HG02642 (cell line): ENCODE measurements at regions not wholly inside any gene's neighbourhood (a gene's known extent, or its start where the extent isn't known, plus 50 kb on each side); places are given as distances from the start of the nearest gene placed in this dataset.

ENCODE experiments used
- ATAC-seq: cut with Tn5 transposase; IDR thresholded peaks from one replicate; pipeline ENCODE4 v1.9.1; 2021; ENCODE audit warnings: mild to moderate bottlenecking; ENCODE audit not compliant: unreplicated experiment, poor library complexity

DNA sequence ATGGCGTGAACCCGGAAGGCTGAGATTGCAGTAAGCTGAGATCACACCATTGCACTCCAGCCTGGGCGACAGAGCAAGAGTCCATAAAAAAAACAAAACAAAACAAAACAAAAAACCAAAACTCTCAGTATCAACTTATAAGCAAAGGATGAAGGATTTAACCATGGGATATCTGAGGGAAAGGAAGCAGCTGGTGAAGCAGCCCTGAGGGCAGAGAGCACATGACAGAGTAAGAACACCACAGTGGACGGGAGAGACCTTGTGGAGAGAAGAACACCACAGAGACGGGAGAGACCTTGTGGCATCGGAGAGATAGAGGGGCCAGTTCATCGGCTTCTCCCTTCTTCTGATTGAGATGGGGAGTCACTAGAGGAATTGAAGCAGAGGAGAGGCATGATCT is 697.2 kb downstream of the HDGFL1 start:
- ATAC-seq: no peak

DNA sequence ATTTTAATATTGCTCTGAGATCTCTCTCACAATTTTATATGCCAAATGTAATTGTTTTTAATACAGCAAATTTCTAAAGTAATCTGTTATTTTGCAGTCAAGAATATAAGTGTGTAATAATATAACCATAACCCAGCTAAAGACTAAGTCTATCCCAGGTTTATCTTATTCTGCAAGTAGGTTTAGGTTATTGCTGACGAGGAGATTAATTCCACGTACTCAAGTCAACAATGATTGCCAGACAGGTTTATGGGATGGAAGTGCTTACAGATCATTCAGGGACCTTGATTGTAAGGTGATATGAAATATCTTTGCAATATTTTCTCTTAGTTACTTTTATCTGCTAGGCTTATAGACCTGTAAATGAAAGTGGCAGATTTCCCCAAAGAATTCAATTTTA is 698.3 kb downstream of the HDGFL1 start:
- no peak for ATAC-seq

DNA sequence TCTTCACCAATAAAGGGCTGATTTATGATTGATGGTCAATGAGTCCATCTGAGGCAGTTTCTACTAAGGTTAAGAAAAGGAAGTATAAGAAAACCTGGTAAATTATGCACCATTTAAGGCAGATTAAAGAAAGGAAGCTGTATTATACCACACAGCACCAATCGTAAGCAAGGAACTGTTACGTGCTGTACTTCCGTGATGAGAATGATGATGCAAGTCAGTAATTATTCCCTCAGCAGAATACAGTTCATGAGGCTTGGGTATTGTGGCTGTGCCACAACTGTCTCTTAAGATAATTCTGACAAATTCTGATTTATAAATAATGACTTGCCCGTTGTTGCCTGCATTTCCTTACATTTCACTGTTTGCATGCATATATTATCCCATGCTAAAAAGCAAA is 699.0 kb downstream of the HDGFL1 start:
- no peak for ATAC-seq

DNA sequence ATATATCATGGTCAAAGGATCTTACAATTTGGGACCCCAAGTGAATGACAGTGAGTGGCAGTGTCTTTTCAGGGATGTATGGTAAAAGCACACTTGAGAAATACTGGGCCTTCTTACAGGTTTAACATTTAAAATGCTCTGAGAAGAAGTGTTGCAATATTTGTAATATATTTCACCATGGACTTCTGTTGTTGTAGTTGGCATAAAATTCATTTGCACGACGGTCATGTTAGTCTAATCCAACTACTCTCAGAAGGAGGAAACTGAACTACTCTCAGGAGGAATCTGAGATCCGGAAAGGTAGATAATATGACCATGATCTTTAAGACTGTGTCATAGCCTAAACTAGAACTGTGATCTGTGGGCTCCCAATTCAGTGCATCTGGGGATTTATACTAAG is 700.1 kb downstream of the HDGFL1 start:
- ATAC-seq: no peak

DNA sequence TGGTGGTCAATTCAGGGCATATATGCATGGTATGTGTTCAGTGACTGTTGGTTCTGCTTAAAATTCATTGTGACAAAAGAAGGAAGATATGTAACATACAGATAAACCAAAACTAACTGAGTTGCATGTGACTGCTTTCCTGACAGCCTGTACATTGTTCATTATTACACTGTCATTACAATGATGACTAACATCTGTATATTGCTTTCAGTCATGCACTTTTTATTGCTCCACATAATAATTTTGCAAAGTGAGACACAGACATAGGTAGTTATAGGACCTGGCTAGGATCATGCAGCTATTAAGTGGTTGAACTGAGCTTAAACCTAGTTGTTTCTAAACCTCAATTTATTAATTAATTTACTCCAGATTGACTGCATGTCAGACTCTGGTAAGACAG is 703.2 kb downstream of the HDGFL1 start:
- ATAC-seq: no peak

DNA sequence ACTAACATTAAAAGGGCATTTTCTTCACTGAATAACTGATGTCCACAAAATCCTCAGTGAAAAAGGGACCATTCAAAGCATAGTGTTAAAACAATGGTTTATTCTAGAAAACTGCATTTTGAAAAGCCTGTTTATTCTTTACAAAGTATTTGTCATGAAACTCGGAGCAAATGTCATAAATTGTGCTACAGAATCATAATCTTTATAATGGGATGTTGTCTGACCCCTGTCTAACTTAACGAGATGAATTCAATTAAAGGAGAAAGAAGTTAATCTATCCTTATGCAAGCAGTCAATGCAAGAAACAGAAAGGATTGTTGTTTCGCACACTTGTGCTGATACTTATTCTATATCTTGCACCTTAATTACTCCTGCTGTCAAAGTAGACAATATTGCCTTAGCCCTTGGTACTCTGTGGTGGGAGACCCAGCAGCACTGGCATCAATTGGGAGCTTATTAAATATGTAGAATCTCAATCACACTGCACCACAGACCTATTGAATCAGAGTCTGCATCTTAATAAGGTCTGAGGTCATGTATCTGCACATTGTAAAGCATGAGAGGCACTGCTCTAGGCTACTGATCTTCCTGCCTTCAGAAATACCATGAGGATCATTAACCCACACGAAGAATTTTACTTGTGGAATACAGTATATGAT is 708.3 kb downstream of the HDGFL1 start:
- no peak for ATAC-seq

DNA sequence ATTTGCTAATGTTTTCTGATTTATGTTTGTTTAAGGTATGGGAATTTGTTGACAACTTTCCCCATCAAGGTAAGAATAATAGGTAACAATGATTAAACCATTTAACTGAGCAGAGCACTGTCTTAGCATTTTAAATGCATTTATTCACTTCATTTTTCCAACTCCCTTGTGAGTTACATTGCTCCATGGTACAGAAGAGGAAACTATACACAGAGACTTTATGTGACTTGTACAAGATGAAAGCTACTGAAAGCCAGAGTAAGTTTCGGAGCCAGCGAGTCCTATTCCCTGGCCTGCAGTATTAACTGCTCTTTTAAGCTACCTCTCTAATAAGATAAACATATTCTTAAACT is 708.8 kb downstream of the HDGFL1 start:
- ATAC-seq: no peak

DNA sequence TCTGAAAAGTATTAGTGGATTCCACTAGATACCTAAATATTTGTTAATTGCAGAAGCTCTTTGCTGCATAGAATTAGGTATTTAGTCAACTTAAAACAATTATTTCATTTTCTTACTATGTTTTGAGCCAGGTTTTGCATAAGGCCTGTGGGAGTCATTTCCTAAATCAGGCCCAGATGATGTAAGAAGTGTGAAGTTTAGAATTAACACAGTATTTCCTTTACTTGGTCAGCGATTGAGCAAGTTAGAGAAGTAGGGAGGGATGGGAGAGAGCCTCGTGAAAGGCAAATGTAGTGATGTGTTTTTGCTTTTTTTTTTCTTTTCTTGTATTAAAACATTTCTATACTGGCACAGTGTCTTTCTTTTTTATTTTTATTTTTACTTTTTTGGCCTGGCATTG is 711.1 kb downstream of the HDGFL1 start:
- ATAC-seq: no peak

DNA sequence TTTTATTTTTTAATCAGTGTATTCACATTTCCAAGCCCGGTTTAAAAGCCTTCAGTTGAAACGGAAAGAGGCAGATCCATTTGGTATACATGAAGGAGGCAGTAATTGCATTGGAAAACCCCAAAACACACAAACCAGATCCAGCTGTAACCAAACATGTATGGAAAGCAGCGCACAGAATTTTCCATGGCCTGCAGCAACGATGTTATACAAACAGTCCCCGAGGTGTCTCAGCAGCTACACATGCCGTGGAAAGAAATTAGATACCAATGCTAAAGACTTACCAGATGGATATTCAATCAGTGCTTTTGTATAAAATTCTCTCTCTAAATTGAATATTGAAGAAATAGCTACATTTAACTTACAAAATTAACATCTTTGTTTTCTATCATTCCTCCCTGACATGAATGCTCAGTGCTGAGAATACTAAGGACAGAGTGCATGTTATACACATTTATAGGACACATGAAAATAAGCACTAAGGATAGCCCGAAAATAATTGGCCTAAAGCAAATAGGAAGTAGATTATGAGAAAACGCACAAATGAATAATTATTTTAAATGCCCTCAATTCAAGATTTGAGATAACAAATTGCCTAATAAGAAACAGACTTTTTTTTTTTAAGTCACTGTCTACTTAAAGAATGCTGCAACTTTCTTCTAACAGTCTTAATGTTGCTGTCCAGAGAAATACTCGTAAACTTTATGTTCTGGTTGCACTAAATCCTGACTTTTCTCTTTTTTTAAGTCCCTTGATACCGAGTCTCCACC is 713.1 kb downstream of the HDGFL1 start:
- ATAC-seq: no peak

DNA sequence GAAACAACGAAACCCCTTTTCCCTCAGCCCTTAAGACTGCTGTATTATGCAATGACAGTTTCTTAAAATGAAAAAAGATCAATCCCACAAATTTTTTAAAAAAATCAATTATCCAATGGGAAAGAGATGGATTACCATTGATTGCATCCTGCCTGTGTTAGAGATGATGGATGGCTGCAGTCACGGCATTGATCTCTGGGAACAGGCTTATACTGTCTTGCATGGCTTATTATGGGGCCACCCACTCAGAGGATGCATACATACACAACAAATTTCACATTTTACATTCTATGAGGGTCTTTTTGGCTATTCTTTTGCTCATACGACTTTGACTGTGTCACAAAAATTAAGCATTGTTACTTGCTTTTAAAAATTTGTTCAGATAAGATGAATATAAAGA is 724.3 kb downstream of the HDGFL1 start:
- ATAC-seq: no peak

DNA sequence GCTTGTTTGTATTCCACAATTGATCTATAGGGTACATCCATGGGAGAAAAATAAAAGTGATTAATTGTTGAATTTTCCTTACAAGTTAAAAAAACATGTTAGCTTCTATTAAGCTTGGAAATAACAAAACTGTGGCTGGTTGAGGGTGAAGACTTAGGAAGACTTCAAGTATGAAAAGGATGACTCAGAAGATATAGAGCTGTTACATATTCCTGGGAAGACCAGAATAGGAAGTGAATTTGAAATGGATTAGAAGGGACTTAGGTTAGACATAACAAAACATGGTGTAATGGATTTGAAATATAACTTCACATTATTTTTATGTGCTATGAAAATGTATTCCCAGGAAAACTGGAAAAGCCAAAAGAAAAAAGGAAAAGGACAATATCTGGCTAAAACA is 732.2 kb downstream of the HDGFL1 start:
- ATAC-seq: no peak

DNA sequence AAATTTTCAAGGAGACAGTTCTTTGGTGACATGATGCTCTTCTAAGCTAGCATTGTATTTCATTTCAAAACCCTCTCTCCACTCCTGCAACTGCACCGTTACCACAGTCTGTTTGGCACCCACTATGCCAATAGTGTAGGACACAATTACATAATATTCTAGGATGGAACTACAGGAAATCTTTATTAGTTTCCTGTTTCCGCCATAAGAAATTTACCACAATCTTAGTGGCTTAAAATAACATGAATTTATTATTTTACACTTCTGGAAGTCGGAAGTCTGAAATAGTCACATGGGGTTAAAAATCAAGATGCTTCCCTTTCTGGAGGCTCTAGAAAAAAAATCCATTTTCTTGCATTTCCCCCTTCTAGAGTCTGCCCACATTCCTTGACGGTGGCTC is 733.1 kb downstream of the HDGFL1 start:
- ATAC-seq: no peak

DNA sequence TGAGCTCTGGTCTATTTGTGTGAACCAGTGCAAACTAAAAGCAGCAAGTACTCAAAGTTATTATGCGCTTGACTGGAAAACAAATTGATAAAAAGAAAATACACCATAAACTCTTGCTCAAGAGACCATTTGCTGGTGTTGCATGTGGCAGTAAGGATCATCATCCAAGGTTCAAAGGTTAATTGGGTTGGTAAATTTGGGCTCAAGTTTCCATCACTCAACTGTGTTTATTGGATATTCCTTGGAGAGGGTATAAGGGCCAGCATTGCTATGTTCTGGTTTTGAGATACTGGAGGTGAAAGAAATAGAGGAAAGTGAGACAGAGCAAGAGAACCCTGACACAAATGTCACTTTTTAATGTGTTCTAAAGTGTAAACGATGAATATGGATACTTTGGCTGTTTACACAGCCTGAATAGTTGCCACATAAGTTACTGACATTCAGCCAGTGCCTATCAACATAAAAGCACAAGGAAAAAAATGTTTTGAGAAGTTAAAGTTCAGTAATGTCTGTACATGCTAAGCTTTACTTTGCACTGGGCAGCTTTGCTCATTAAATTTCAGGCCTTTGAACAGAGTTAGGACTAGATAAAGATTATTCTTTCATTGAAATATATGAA is 736.1 kb downstream of the HDGFL1 start:
- ATAC-seq: no peak

DNA sequence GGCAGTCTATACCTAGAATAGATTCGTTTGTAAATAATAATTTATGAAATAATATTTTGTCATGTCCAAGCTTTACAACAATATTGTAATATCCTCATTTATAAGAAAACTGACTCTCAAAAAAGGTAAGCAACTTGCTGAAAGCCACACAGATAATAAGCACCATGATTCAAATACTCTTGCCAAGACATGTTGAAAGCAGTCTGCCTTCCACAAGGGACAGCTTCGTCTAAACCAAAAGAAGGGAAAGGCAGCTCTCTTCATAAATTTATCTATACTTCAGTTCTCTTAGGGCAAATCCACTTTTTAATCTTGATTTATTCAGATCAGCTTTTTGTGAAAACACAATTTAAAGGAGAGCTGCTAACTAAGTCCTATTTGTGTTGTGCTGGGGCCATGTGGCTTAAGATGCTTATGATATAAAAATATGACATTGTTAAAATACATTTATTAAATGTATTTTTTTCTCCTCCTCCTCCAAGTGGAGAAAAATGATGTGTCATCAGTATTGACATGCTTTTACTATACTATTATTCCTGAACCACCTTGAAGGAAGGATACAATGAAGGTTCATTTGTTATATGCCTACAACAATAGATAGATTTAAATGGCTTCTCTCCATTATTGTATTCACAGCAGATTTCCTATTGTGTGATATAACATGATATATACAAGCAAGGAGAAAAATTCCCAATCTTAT is 737.0 kb downstream of the HDGFL1 start:
- ATAC-seq: no peak

DNA sequence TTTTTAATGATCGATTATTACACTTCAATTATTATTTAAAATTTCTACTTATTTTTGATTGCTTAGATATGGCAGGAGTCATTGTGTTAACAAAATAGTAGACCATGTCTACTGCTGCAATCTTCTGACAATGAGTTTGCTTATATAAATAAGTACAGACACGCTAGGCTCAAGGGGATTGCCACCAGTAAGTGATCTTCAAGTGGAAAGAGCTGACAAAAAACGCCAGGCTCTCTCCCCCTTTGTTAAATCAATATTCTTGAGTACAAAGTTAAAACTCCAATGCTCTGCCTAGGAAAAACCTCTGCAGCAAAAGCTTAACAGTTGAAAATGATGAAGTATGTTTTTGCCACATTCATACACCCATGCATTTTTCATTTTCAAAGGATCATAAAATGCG is 738.1 kb downstream of the HDGFL1 start:
- ATAC-seq: no peak

DNA sequence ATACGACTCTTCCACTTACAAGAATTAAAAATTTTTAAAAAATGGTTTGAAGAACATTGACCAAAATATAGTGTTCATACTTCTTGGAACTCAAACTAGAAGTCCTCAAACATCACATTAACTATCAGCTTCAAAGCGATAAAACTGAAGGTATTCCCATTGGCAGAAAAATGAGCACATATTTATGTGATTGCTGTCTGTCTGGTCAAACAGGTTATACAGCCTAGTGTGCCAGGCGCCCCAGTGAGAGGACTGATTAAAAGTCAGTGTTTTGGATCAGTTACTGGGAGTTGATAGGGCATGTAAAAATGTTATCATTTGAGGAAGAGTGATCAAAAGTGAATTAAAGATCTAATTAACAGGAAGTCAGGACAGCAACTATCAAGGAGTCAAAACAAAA is 738.8 kb downstream of the HDGFL1 start:
- no peak for ATAC-seq

DNA sequence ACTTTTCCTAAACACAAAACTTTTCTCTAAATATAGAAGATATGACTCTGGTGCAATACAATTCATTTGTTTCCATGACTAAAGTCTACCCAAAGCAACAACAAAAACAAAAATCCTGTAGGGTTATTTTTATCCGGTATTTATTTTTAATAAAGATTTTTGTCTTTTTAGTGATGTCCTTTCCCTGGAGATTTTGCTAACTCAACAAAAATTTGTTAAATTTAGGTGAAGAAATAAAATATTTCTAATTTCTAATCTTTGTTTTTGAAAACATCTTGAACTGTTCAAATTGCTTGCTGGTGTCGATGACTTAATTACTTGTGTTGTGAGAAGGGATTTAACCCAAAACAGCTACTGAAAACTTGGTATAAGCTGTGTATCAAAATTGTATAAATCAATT is 741.8 kb downstream of the HDGFL1 start:
- ATAC-seq: no peak

DNA sequence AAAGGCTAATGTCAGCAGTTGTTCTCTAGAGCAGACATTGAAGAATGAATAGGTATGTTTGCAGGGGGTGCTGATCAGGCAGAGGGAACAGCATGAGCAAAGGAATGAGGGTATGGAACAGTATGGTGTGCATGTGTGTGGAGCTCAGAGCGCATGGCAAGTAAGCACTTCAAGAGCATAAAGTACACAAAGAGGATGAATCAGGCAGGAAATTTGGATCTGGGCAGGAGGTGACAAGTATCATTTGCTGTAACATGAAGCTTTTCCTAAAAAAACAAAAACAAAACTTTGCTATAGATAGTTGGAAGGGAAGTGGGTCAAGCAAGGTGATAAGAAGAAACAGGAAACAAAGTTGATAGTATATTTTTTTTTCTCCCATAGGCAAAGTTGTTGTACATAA is 746.8 kb downstream of the HDGFL1 start:
- ATAC-seq: no peak

DNA sequence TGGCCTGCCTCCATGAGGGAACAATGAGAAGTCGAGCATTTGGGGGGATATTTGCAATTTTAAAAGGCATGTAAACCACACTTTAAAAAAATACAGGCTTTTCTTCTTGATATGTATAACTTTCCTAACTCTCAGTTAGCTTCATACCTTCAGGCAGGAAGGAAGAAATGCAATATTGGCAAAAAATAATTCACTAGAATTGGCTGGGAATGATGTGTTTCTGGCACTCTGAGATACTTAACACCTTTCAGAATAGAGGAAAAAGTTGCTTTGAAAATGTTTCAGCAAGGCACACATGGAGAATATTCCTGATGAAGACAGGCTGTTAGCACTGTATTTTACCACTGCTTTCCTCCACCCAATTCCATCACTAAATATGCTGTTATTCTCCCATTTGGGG is 747.6 kb downstream of the HDGFL1 start:
- no peak for ATAC-seq

DNA sequence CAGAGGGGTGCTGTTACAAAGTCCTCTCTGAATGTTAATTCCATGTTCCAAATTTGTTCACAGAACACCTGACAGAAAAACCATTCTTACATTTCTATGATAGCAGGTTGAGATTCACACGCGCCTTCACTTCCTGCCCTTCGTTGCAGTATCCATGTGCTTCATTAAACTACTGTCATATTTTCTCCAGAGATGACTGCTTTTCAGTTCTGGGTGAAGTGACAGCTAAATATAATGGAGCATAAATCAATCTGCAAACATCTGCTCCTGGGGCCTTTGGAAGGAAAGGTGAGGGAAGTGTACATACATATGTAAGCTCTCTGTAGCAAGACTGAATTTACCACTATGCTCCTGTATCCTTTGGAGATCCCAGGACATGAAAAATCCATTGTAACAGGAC is 750.2 kb downstream of the HDGFL1 start:
- ATAC-seq: no peak

DNA sequence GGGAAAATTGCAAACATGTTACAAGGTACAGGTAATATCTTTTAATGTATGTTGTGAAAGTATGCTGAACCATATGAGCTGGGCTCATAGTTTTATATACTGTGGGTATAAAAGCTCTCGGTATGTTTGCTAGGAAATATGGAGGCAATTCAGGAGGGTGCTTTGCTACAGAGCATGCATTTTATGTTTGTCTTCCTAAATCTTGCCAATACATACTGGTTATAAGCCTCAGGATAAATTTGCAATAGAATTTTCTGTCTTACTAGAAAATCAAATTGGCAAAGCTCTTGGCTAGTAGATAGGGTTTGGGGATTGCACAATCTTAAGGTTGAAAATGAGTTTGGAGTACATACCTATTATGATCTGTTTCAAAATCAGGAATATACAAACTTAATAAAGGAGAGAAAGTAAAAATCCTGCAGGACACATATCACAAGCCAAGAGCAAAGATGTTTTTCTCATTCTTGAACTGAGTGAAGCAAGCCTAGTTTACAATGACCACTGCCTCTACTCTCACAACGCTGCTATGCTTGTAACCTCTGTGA is 751.2 kb downstream of the HDGFL1 start:
- ATAC-seq: no peak
